ENCODE measurements at regions not wholly inside any gene's neighbourhood (a gene's known extent, or its start where the extent isn't known, plus 50 kb on each side); places are given as distances from the start of the nearest gene placed in this dataset.
"Not testable (repeated sequence)": the region's sequence is repeated elsewhere in the genome, so short reads cannot be mapped to it uniquely, and the experiment has no call there.

- no peak for DNase-seq (ENCODE audit: extremely low read depth, low read depth)
- no peak for TF ChIP-seq CTCF (IDR thresholded peaks at IDR 0.05; ENCODE audit: low read depth, low read length)
Measured at GRCh38 chr1:105270966-105271365, 1521.3 kb downstream of the AMY1C start.

GRCh38 chr1:105272376-105272775, 1522.7 kb downstream of the AMY1C start:
- not testable (repeated sequence) for DNase-seq (ENCODE audit: extremely low read depth, low read depth)

GRCh38 chr1:105294838-105295237, 1545.1 kb downstream of the AMY1C start:
- DNase-seq (ENCODE audit: extremely low read depth, low read depth) = no peak
- no peak for TF ChIP-seq CTCF (IDR thresholded peaks at IDR 0.05; ENCODE audit: low read depth, low read length)

GRCh38 chr1:105310063-105310462, 1560.4 kb downstream of the AMY1C start:
- DNase-seq (ENCODE audit: extremely low read depth, low read depth) = no peak
- TF ChIP-seq CTCF (IDR thresholded peaks at IDR 0.05; ENCODE audit: low read depth, low read length) = no peak

GRCh38 chr1:105317976-105318375, 1568.3 kb downstream of the AMY1C start:
- DNase-seq (ENCODE audit: extremely low read depth, low read depth) = no peak
- no peak for TF ChIP-seq CTCF (IDR thresholded peaks at IDR 0.05; ENCODE audit: low read depth, low read length)

GRCh38 chr1:105326886-105327285, 1577.2 kb downstream of the AMY1C start:
- DNase-seq (ENCODE audit: extremely low read depth, low read depth) = no peak
- no peak for TF ChIP-seq CTCF (IDR thresholded peaks at IDR 0.05; ENCODE audit: low read depth, low read length)

GRCh38 chr1:105337420-105337819, 1587.7 kb downstream of the AMY1C start:
- no peak for DNase-seq (ENCODE audit: extremely low read depth, low read depth)
- no peak for TF ChIP-seq CTCF (IDR thresholded peaks at IDR 0.05; ENCODE audit: low read depth, low read length)

- no peak for DNase-seq (ENCODE audit: extremely low read depth, low read depth)
- no peak for TF ChIP-seq CTCF (IDR thresholded peaks at IDR 0.05; ENCODE audit: low read depth, low read length)
Measured at GRCh38 chr1:105343317-105343716, 1593.6 kb downstream of the AMY1C start.
